ENCODE measurements at regions not wholly inside any gene's neighbourhood (a gene's known extent, or its start where the extent isn't known, plus 50 kb on each side); places are given as distances from the start of the nearest gene placed in this dataset.

- Mint-ChIP-seq H3K4me3 (ENCODE audit: unreplicated experiment) (no peak overlapping the region), H3K27ac (ENCODE audit: unreplicated experiment) (no peak overlapping the region), H3K36me3 (ENCODE audit: unreplicated experiment) (no peaks in the 10 kb centered on the region), H3K9me3 (ENCODE audit: unreplicated experiment) (peaks cover 9% of the 10 kb centered on the region), H3K27me3 (ENCODE audit: unreplicated experiment) (no peaks in the 10 kb centered on the region), H3K4me1 (ENCODE audit: unreplicated experiment) (no peaks in the 10 kb centered on the region)
- no peak for DNase-seq (ENCODE audit: extremely low spot score, unreplicated experiment)
- TF ChIP-seq CTCF (IDR thresholded peaks at IDR 0.05): no peak
These were observed 164.9 kb upstream of the ADGRL2 start for GRCh38 chr1:81635816-81636215.

GRCh38 chr1:81634294-81634693, 166.4 kb upstream of the ADGRL2 start:
- TF ChIP-seq CTCF (IDR thresholded peaks at IDR 0.05): no peak
- H3K36me3 Mint-ChIP-seq (ENCODE audit: unreplicated experiment): no peaks in the 10 kb centered on the region
- H3K27me3 Mint-ChIP-seq (ENCODE audit: unreplicated experiment): no peaks in the 10 kb centered on the region
- H3K27ac Mint-ChIP-seq (ENCODE audit: unreplicated experiment): no peak overlapping the region
- H3K4me1 Mint-ChIP-seq (ENCODE audit: unreplicated experiment): no peaks in the 10 kb centered on the region
- peaks cover 9% of the 10 kb centered on the region for H3K9me3 Mint-ChIP-seq (ENCODE audit: unreplicated experiment)
- DNase-seq (ENCODE audit: extremely low spot score, unreplicated experiment): no peak
- no peak overlapping the region for H3K4me3 Mint-ChIP-seq (ENCODE audit: unreplicated experiment)

GRCh38 chr1:81619156-81619555, 181.6 kb upstream of the ADGRL2 start:
- no peak for TF ChIP-seq CTCF (IDR thresholded peaks at IDR 0.05)
- no peaks in the 10 kb centered on the region for H3K36me3 Mint-ChIP-seq (ENCODE audit: unreplicated experiment)
- no peak for DNase-seq (ENCODE audit: extremely low spot score, unreplicated experiment)
- H3K27ac Mint-ChIP-seq (ENCODE audit: unreplicated experiment): no peak overlapping the region
- no peak overlapping the region for H3K4me3 Mint-ChIP-seq (ENCODE audit: unreplicated experiment)
- peaks cover 11% of the 10 kb centered on the region for H3K9me3 Mint-ChIP-seq (ENCODE audit: unreplicated experiment)
- H3K27me3 Mint-ChIP-seq (ENCODE audit: unreplicated experiment): no peaks in the 10 kb centered on the region
- H3K4me1 Mint-ChIP-seq (ENCODE audit: unreplicated experiment): peaks cover 10% of the 10 kb centered on the region

- H3K36me3 Mint-ChIP-seq (ENCODE audit: unreplicated experiment): no peaks in the 10 kb centered on the region
- DNase-seq (ENCODE audit: extremely low spot score, unreplicated experiment): no peak
- no peak overlapping the region for H3K27ac Mint-ChIP-seq (ENCODE audit: unreplicated experiment)
These were observed 182.4 kb upstream of the ADGRL2 start for GRCh38 chr1:81618376-81618775.

GRCh38 chr1:81617308-81617967, 183.3 kb upstream of the ADGRL2 start:
- H3K27me3 Mint-ChIP-seq (ENCODE audit: unreplicated experiment): no peaks in the 10 kb centered on the region
- no peak overlapping the region for H3K4me3 Mint-ChIP-seq (ENCODE audit: unreplicated experiment)
- no peaks in the 10 kb centered on the region for H3K36me3 Mint-ChIP-seq (ENCODE audit: unreplicated experiment)
- no peak for TF ChIP-seq CTCF (IDR thresholded peaks at IDR 0.05)
- no peak for DNase-seq (ENCODE audit: extremely low spot score, unreplicated experiment)
- no peak overlapping the region for H3K27ac Mint-ChIP-seq (ENCODE audit: unreplicated experiment)
- H3K4me1 Mint-ChIP-seq (ENCODE audit: unreplicated experiment): peaks cover 10% of the 10 kb centered on the region
- peaks cover 11% of the 10 kb centered on the region for H3K9me3 Mint-ChIP-seq (ENCODE audit: unreplicated experiment)

More at GRCh38 chr1:81618376-81618775, 182.4 kb upstream of the ADGRL2 start:
- Mint-ChIP-seq H3K9me3 (ENCODE audit: unreplicated experiment) (peaks cover 11% of the 10 kb centered on the region), H3K27me3 (ENCODE audit: unreplicated experiment) (no peaks in the 10 kb centered on the region), H3K4me3 (ENCODE audit: unreplicated experiment) (no peak overlapping the region), H3K4me1 (ENCODE audit: unreplicated experiment) (peaks cover 10% of the 10 kb centered on the region)
- no peak for TF ChIP-seq CTCF (IDR thresholded peaks at IDR 0.05)
